ENCODE measurements at regions not wholly inside any gene's neighbourhood (a gene's known extent, or its start where the extent isn't known, plus 50 kb on each side); places are given as distances from the start of the nearest gene placed in this dataset.

DNA sequence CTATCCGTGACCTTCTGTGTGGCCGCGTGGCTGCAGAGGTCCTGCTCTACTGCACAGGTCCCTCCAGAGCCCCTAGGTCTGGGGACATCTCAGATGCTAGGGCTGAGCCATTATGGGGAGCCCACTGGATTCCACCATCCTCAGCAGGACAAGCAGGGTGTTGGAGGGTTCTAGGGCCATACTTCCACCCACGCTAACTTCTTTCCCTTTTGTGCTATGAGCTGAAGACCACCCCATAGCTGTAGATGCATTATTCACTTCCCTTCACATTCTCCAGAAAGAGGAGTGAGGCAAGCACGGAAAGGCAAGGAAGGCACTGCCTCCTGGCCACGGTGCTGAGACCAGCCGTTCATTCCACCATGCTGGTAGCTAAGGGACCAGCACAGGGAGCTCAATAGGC, 149.5 kb upstream of the MYCN start:
- Histone ChIP-seq H3K9me3 (no peaks in the 10 kb centered on the region), H3K4me1 (no peaks in the 10 kb centered on the region), H3K4me3 (no peak overlapping the region), H3K27me3 (no peaks in the 10 kb centered on the region), H3K36me3 (no peaks in the 10 kb centered on the region), H3K27ac (no peak overlapping the region)
- WGBS (ENCODE audit: insufficient coverage, low coverage, low lambda C conversion rate, missing lambda C conversion rate): 69% methylated on average over 3 of the region's 7 CpGs
- DNase-seq (no peak), ATAC-seq (no peak)
- intact Hi-C loops (cut with DNase I): no loop called here
- TF ChIP-seq POLR2A (IDR thresholded peaks at IDR 0.05): no peak
- TF ChIP-seq, protein P1, sequence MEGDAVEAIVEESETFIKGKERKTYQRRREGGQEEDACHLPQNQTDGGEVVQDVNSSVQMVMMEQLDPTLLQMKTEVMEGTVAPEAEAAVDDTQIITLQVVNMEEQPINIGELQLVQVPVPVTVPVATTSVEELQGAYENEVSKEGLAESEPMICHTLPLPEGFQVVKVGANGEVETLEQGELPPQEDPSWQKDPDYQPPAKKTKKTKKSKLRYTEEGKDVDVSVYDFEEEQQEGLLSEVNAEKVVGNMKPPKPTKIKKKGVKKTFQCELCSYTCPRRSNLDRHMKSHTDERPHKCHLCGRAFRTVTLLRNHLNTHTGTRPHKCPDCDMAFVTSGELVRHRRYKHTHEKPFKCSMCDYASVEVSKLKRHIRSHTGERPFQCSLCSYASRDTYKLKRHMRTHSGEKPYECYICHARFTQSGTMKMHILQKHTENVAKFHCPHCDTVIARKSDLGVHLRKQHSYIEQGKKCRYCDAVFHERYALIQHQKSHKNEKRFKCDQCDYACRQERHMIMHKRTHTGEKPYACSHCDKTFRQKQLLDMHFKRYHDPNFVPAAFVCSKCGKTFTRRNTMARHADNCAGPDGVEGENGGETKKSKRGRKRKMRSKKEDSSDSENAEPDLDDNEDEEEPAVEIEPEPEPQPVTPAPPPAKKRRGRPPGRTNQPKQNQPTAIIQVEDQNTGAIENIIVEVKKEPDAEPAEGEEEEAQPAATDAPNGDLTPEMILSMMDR (IDR thresholded peaks at IDR 0.05): no peak

DNA sequence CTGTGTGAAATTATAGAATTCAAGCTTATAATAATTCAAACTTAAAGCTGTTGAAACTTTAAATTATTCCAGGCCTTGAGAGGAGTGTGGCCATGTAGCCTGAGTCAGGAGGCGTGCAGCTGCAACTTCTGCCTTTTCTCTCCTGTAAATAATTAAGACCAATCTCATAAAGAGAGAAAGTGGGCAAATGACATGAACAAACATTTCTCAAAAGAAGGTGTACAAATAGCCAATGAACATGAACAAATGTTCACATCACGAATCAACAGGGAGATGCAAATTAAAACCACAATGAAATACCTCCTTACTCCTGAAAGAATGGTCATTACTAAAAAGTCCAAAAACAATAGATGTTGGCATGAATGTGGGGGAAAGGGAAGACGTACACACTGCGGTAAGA, 149.1 kb upstream of the MYCN start:
- Histone ChIP-seq H3K4me3 (no peak overlapping the region), H3K27ac (no peak overlapping the region), H3K4me1 (no peaks in the 10 kb centered on the region), H3K27me3 (no peaks in the 10 kb centered on the region), H3K36me3 (no peaks in the 10 kb centered on the region), H3K9me3 (no peaks in the 10 kb centered on the region)
- 95% methylated on average over 3 of the region's 4 CpGs for WGBS (ENCODE audit: insufficient coverage, low coverage, low lambda C conversion rate, missing lambda C conversion rate)
- no peak for DNase-seq
- no peak for TF ChIP-seq POLR2A (IDR thresholded peaks at IDR 0.05)
- TF ChIP-seq, protein P1 (IDR thresholded peaks at IDR 0.05): no peak
- intact Hi-C loops (cut with DNase I): no loop called here
- ATAC-seq: no peak

DNA sequence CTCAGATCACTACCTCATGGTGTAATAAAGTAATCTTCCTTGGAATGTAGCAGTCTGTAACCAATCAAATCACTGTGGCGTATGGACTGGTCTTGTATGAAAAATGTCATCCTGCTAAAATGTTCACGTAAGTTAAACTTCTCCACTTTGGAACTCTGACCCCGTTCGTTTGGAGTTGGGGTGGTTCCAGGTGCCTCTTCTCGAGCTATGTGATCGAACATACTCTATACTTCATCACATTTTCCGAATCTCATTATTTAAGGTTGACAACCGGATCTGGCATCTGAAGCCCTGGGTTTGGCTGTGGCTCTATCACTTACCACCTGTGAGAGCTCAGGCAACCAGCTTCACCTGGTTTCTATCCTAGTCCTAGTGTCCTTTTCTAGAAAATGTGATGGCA, 148.0 kb upstream of the MYCN start:
- Histone ChIP-seq H3K27me3 (no peaks in the 10 kb centered on the region), H3K36me3 (no peaks in the 10 kb centered on the region), H3K4me3 (no peak overlapping the region), H3K27ac (no peak overlapping the region), H3K4me1 (no peaks in the 10 kb centered on the region), H3K9me3 (no peaks in the 10 kb centered on the region)
- intact Hi-C loops (cut with DNase I): no loop called here
- no peak for DNase-seq
- 81% methylated on average over 8 of the region's 8 CpGs for WGBS (ENCODE audit: insufficient coverage, low coverage, low lambda C conversion rate, missing lambda C conversion rate)
- TF ChIP-seq POLR2A (IDR thresholded peaks at IDR 0.05): no peak
- TF ChIP-seq, protein P1 (IDR thresholded peaks at IDR 0.05): no peak
- ATAC-seq: no peak

DNA sequence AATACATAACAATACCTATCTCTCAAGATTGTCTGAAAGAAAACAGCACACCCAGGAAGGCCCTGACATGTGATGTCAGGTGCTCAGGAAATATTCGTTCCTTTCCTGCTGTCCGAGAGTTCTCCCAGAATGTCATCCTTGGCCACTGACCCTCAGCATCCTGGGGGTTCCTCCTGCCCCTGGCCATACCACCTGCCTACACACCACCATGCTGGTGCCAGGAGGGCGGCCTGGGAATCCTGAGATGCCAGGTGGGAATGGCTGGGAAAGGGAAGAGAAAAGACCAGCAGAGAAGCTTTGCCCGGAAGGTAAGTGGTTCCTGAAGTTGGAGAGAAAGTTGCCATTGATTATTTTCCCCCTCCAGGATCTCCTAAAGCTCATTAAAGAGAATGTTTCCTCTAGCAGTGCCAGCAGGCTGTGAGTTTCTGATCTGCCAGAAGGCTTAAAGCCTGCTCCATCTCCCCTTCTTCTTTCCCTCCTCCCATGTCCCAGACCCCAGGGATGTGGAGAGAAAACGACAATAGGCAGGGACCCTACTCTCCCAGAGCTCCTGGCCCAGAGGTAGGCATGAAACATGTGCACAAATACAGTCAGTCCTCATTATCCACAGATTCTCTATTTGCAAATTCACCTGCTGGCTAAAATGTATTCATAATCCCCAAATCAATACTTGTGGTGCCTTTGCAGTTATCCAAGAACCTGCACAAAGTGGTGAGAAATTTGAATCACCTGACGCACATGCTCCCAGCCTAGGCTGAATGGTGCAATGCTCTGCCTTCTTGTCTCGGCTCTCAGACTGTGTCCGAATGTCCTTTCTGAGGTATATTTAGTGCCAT, 147.1 kb upstream of the MYCN start:
- H3K4me1 ChIP-seq: no peaks in the 10 kb centered on the region
- no peak for ATAC-seq
- H3K36me3 ChIP-seq: no peaks in the 10 kb centered on the region
- intact Hi-C loops (cut with DNase I): no loop called here
- WGBS (ENCODE audit: insufficient coverage, low coverage, low lambda C conversion rate, missing lambda C conversion rate): 77% methylated on average over 6 of the region's 8 CpGs
- H3K4me3 ChIP-seq: no peak overlapping the region
- no peak overlapping the region for H3K27ac ChIP-seq
- H3K27me3 ChIP-seq: no peaks in the 10 kb centered on the region
- H3K9me3 ChIP-seq: no peaks in the 10 kb centered on the region
- no peak for DNase-seq
- TF ChIP-seq POLR2A (IDR thresholded peaks at IDR 0.05): no peak
- TF ChIP-seq, protein P1 (IDR thresholded peaks at IDR 0.05): no peak

All from right lobe of liver (tissue), 6 donors.